SK-N-SH treated with all-trans-retinoic acid at 6 μM for 48 hours (cell line): ENCODE measurements at regions not wholly inside any gene's neighbourhood (a gene's known extent, or its start where the extent isn't known, plus 50 kb on each side); places are given as distances from the start of the nearest gene placed in this dataset.
"Not testable (repeated sequence)": the region's sequence is repeated elsewhere in the genome, so short reads cannot be mapped to it uniquely, and the experiment has no call there.

ENCODE experiments used
- ATAC-seq: fragments of 200-7000 bp; cut with Tn5 transposase; 3 replicates; pipeline ENCODE4 v1.9.1; 2020; ENCODE audit warnings: mild to moderate bottlenecking, moderate library complexity
- ARNTL ChIP-seq: fragments of 450-650 bp; formaldehyde crosslinking; IDR thresholded peaks from 2 replicates; pipeline ENCODE4 v1.5.0; 2020; ENCODE audit warnings: low read depth, mild to moderate bottlenecking, moderate library complexity, borderline replicate concordance
- BACH2 ChIP-seq: fragments of 250-450 bp; sonication (Bioruptor Pico); IDR thresholded peaks from 2 replicates; pipeline ENCODE4 v1.9.0; 2021; ENCODE audit warnings: mild to moderate bottlenecking, borderline replicate concordance
- CREB5 ChIP-seq: fragments of 250-450 bp; sonication (Bioruptor Pico); IDR thresholded peaks from 2 replicates; pipeline ENCODE4 v1.5.1; 2020; ENCODE audit warnings: low read depth, mild to moderate bottlenecking, moderate library complexity
- ESRRG ChIP-seq: fragments of 250-450 bp; sonication (Bioruptor Pico); IDR thresholded peaks from 2 replicates; pipeline ENCODE4 v1.6.1; 2021; ENCODE audit warnings: mild to moderate bottlenecking
- GLIS3 ChIP-seq: fragments of 250-450 bp; sonication (Bioruptor Pico); IDR thresholded peaks from 2 replicates; pipeline ENCODE4 v1.5.0; 2020; ENCODE audit warnings: mild to moderate bottlenecking, moderate library complexity
- ISL1 ChIP-seq: fragments of 250-450 bp; sonication (Bioruptor Pico); IDR thresholded peaks from 2 replicates; pipeline ENCODE4 v2.1.2; 2022; ENCODE audit warnings: mild to moderate bottlenecking, moderate library complexity
- OSR1 ChIP-seq: fragments of 250-450 bp; sonication (Bioruptor Pico); IDR thresholded peaks from 2 replicates; pipeline ENCODE4 v1.8.0; 2022; ENCODE audit warnings: moderate library complexity, mild to moderate bottlenecking, inconsistent platforms
- PATZ1 ChIP-seq: fragments of 250-450 bp; sonication (Bioruptor Pico); IDR thresholded peaks from 2 replicates; pipeline ENCODE4 v1.8.0; 2020; ENCODE audit warnings: mild to moderate bottlenecking, moderate library complexity, borderline replicate concordance
- POU6F1 ChIP-seq: fragments of 250-450 bp; sonication (Bioruptor Pico); IDR thresholded peaks from 2 replicates; pipeline ENCODE4 v1.8.0; 2021; ENCODE audit warnings: low read depth, mild to moderate bottlenecking, moderate library complexity, borderline replicate concordance
- PPARA ChIP-seq: fragments of 250-450 bp; sonication (Bioruptor Pico); IDR thresholded peaks from 2 replicates; pipeline ENCODE4 v1.5.0; 2020; ENCODE audit warnings: mild to moderate bottlenecking, borderline replicate concordance
- RARB ChIP-seq: fragments of 250-450 bp; sonication (Bioruptor Pico); IDR thresholded peaks from 2 replicates; pipeline ENCODE4 v1.8.0; 2021; ENCODE audit warnings: mild to moderate bottlenecking, moderate library complexity
- SNAI2 ChIP-seq: fragments of 250-450 bp; sonication (Bioruptor Pico); IDR thresholded peaks from 2 replicates; pipeline ENCODE4 v1.5.0; 2020; ENCODE audit warnings: mild to moderate bottlenecking, moderate library complexity
- TCF4 ChIP-seq: fragments of 250-450 bp; sonication (Bioruptor Pico); IDR thresholded peaks from 2 replicates; pipeline ENCODE4 v1.8.0; 2021; ENCODE audit warnings: mild to moderate bottlenecking, moderate library complexity, borderline replicate concordance
- TOX ChIP-seq: fragments of 250-450 bp; sonication (Bioruptor Pico); IDR thresholded peaks from 2 replicates; pipeline ENCODE4 v1.8.0; 2021; ENCODE audit warnings: mild to moderate bottlenecking, moderate library complexity, borderline replicate concordance
- TSHZ2 ChIP-seq: fragments of 250-450 bp; sonication (Bioruptor Pico); IDR thresholded peaks from 2 replicates; pipeline ENCODE4 v1.5.0; 2020; ENCODE audit warnings: mild to moderate bottlenecking, moderate library complexity
- ZC3H10 ChIP-seq: fragments of 250-450 bp; sonication (Bioruptor Pico); IDR thresholded peaks from 2 replicates; pipeline ENCODE4 v1.5.1; 2021; ENCODE audit warnings: mild to moderate bottlenecking, moderate library complexity
- ZFP3 ChIP-seq: fragments of 250-450 bp; sonication (Bioruptor Pico); IDR thresholded peaks from 2 replicates; pipeline ENCODE4 v1.5.0; 2020; ENCODE audit warnings: mild to moderate bottlenecking, moderate library complexity
- ZNF565 ChIP-seq: fragments of 450-650 bp; formaldehyde crosslinking; conservative IDR thresholded peaks from 2 replicates; pipeline ENCODE4 v1.5.0; 2020; ENCODE audit warnings: low read depth, mild to moderate bottlenecking, moderate library complexity
- ZNF70 ChIP-seq: fragments of 450-650 bp; formaldehyde crosslinking; IDR thresholded peaks from 2 replicates; pipeline ENCODE4 v1.5.0; 2020; ENCODE audit warnings: mild to moderate bottlenecking, moderate library complexity
- ZNF8 ChIP-seq: fragments of 450-650 bp; formaldehyde crosslinking; IDR thresholded peaks from 2 replicates; pipeline ENCODE4 v1.5.0; 2020; ENCODE audit warnings: mild to moderate bottlenecking, moderate library complexity

GRCh38 chr2:38464971-38465788, 88.1 kb upstream of the ATL2 start (continued):
- TF ChIP-seq TSHZ2 (no peak), PATZ1 (CRISPR knock-in tag) (no peak), ZFP3 (no peak)
- TF ChIP-seq, all 23 proteins: peak for 0

GRCh38 chr2:38463752-38464151, 86.7 kb upstream of the ATL2 start:
- TF ChIP-seq GLIS3 (no peak), ZFP3 (no peak), ZNF8 (CRISPR knock-in tag) (no peak)
- no peak for ATAC-seq

- TF ChIP-seq ESRRG (CRISPR knock-in tag) (no peak), ZFP3 (0 out of 2 replicates have a peak, but pooled peaks have one; percentile 41)
- TF ChIP-seq, all 23 proteins: peak for 1
- ATAC-seq = peak; percentile 94
Measured at GRCh38 chr2:38462121-38462661, 85.1 kb upstream of the ATL2 start.

GRCh38 chr2:38461470-38461869, 84.4 kb upstream of the ATL2 start:
- no peak for ATAC-seq
- TF ChIP-seq CREB5 (CRISPR knock-in tag) (no peak), TCF4 (no peak), ISL1 (CRISPR knock-in tag) (no peak), GLIS3 (no peak), ZFP3 (no peak), ZNF8 (CRISPR knock-in tag) (no peak), ZNF565 (no peak), ARNTL (CRISPR knock-in tag) (no peak)

GRCh38 chr2:38460313-38460712, 83.2 kb upstream of the ATL2 start:
- ATAC-seq = no peak
- no peak for TF ChIP-seq RARB (CRISPR knock-in tag)
- TF ChIP-seq ZC3H10 (CRISPR knock-in tag) = no peak
- TF ChIP-seq SNAI2 (CRISPR knock-in tag) = no peak
- TF ChIP-seq ISL1 (CRISPR knock-in tag) = no peak
- TF ChIP-seq, all 23 proteins: peak for 0

- ATAC-seq = no peak
- TF ChIP-seq OSR1 (CRISPR knock-in tag) = no peak
- no peak for TF ChIP-seq ZNF70
- TF ChIP-seq ESRRG (CRISPR knock-in tag) = no peak
- TF ChIP-seq GLIS3 = no peak
- no peak for TF ChIP-seq ISL1 (CRISPR knock-in tag)
- TF ChIP-seq RARB (CRISPR knock-in tag) = no peak
- TF ChIP-seq PPARA (CRISPR knock-in tag) = no peak
- TF ChIP-seq CREB5 (CRISPR knock-in tag) = no peak
- TF ChIP-seq ZNF565 = no peak
- no peak for TF ChIP-seq TOX (CRISPR knock-in tag)
- TF ChIP-seq TCF4 = no peak
- TF ChIP-seq POU6F1 = no peak
- TF ChIP-seq BACH2 (CRISPR knock-in tag) = no peak
- no peak for TF ChIP-seq PATZ1 (CRISPR knock-in tag)
Measured at GRCh38 chr2:38454081-38454480, 77.0 kb upstream of the ATL2 start.

- ATAC-seq = not testable (repeated sequence)
Measured at GRCh38 chr2:38451778-38452177, 74.7 kb upstream of the ATL2 start.
